SK-N-SH (cell line): ENCODE measurements at regions not wholly inside any gene's neighbourhood (a gene's known extent, or its start where the extent isn't known, plus 50 kb on each side); places are given as distances from the start of the nearest gene placed in this dataset.

Experiments
- CTCF ChIA-PET: fragments of 300-600, 350-600 bp; formaldehyde crosslinking; extraction: SDS; loops from one replicate; lab custom pipeline; 2021; lab: Yijun Ruan, JAX
- POLR2A ChIA-PET: fragments of 350-600 bp; sonication (Branson Sonifier 250); formaldehyde crosslinking; extraction: SDS; loops from one replicate; lab custom pipeline; 2020; ENCODE audit warnings: antibody characterized with exemption, inconsistent platforms; lab: Yijun Ruan, JAX
- DNase-seq: peaks from one replicate; pipeline ENCODE4 v3.0.0; 2012
- H2AFZ ChIP-seq: fragments of 200-600 bp; sonication (generic); 2 replicates; pipeline ENCODE4 v1.8.1; 2016; ENCODE audit warnings: antibody characterized with exemption, mild to moderate bottlenecking, low read depth
- H3F3A ChIP-seq: fragments of 200-600 bp; sonication (generic); replicated peaks from 2 replicates; pipeline ENCODE3; 2016; ENCODE audit warnings: antibody characterized with exemption, mild to moderate bottlenecking; ENCODE audit not compliant: insufficient read depth
- H3K27ac ChIP-seq, 2 experiments: fragments of 200-500 bp in 1 of 2; fragments of 200-600 bp in 1 of 2; sonication (Bioruptor generic) in 1 of 2; sonication (generic), shearing (Covaris generic) in 1 of 2; 2 replicates each; pipeline versions ENCODE4 v1.5.1 to v1.6.1; 2014 to 2016; ENCODE audit warnings: low read depth in 2 of 2, inconsistent platforms in 1 of 2, low read length in 1 of 2, mild to moderate bottlenecking in 1 of 2, mixed read lengths in 1 of 2
- H3K27me3 ChIP-seq: fragments of 200-600 bp; sonication (generic), shearing (Covaris generic); 2 replicates; pipeline ENCODE4 v1.6.1; 2016; ENCODE audit warnings: mixed run types; ENCODE audit not compliant: insufficient read depth
- H3K36me3 ChIP-seq, 2 experiments: fragments of 200-500 bp in 1 of 2; fragments of 200-600 bp in 1 of 2; sonication (Bioruptor generic) in 1 of 2; sonication (generic) in 1 of 2; replicated peaks in 1 of 2; 2 replicates each; pipeline versions ENCODE3 to v1.5.1; 2014 to 2016; ENCODE audit warnings: low read length in 1 of 2, mild to moderate bottlenecking in 1 of 2; ENCODE audit not compliant: insufficient read depth in 2 of 2, control insufficient read depth in 1 of 2
- H3K4me1 ChIP-seq, 2 experiments: fragments of 200-500 bp in 1 of 2; fragments of 200-600 bp in 1 of 2; sonication (Bioruptor generic) in 1 of 2; sonication (generic), shearing (Covaris generic) in 1 of 2; 2 replicates each; pipeline versions ENCODE4 v1.5.1 to v1.6.1; 2014 to 2016; ENCODE audit warnings: low read depth in 1 of 2, low read length in 1 of 2, mixed run types in 1 of 2; ENCODE audit not compliant: insufficient read depth in 2 of 2, control insufficient read depth in 1 of 2
- H3K4me2 ChIP-seq: fragments of 200-600 bp; sonication (generic), shearing (Covaris generic); 2 replicates; pipeline ENCODE4 v1.6.1; 2017; ENCODE audit warnings: mixed run types
- H3K4me3 ChIP-seq, 2 experiments: fragments of 200-500 bp in 1 of 2; fragments of 200-600 bp in 1 of 2; sonication (Bioruptor generic) in 1 of 2; sonication (generic), shearing (Covaris generic) in 1 of 2; 2 replicates each; pipeline versions ENCODE4 v1.5.1 to v1.8.1; 2014 to 2016; ENCODE audit warnings: low read depth in 2 of 2, inconsistent platforms in 1 of 2, low read length in 1 of 2, mild to moderate bottlenecking in 1 of 2, mixed read lengths in 1 of 2, moderate library complexity in 1 of 2
- H3K79me2 ChIP-seq: fragments of 200-600 bp; sonication (generic); 2 replicates; pipeline ENCODE4 v1.8.1; 2017; ENCODE audit warnings: mild to moderate bottlenecking; ENCODE audit not compliant: insufficient read depth
- H3K9ac ChIP-seq: fragments of 200-600 bp; sonication (generic); 2 replicates; pipeline ENCODE4 v1.6.1; 2017; ENCODE audit warnings: mixed run types
- H3K9me2 ChIP-seq: fragments of 200-600 bp; sonication (generic); 2 replicates; pipeline ENCODE4 v1.6.1; 2017; ENCODE audit warnings: mixed run types
- H3K9me3 ChIP-seq: fragments of 200-600 bp; sonication (generic); 2 replicates; pipeline ENCODE4 v1.6.1; 2017; ENCODE audit warnings: mixed run types, mild to moderate bottlenecking, moderate library complexity
- H4K20me1 ChIP-seq: fragments of 200-600 bp; sonication (generic); 2 replicates; pipeline ENCODE4 v1.6.1; 2017; ENCODE audit warnings: mild to moderate bottlenecking, mixed run types; ENCODE audit not compliant: insufficient read depth
- CHD2 ChIP-seq: fragments of 150-350 bp; IDR thresholded peaks from 2 replicates; pipeline ENCODE4 v1.6.1; 2018; ENCODE audit warnings: low read length; ENCODE audit not compliant: partially characterized antibody
- ELF1 ChIP-seq: IDR thresholded peaks from 2 replicates; pipeline ENCODE4 v1.4.0; 2012
- EZH2phosphoT487 ChIP-seq: fragments of 200-600 bp; sonication (generic); IDR thresholded peaks from 2 replicates; pipeline ENCODE4 v1.6.1; 2017; ENCODE audit warnings: low read depth, mixed run types, mild to moderate bottlenecking, antibody characterized with exemption, moderate library complexity, borderline replicate concordance
- FOXJ3 ChIP-seq: sonication (generic); formaldehyde crosslinking; IDR thresholded peaks from 2 replicates; pipeline ENCODE4 v1.5.1; 2020; ENCODE audit warnings: mild to moderate bottlenecking, missing genetic modification reagents
- MEF2A ChIP-seq: IDR thresholded peaks from 2 replicates; pipeline ENCODE4 v1.4.0; 2012; ENCODE audit warnings: low read depth, borderline replicate concordance
- MXI1 ChIP-seq: IDR thresholded peaks from 2 replicates; pipeline ENCODE4 v1.6.1; 2012; ENCODE audit warnings: mild to moderate bottlenecking, low read depth, low read length, improper control_type of control experiment
- NFIC ChIP-seq: IDR thresholded peaks from 2 replicates; pipeline ENCODE4 v1.4.0; 2012; ENCODE audit warnings: borderline replicate concordance
- NRF1 ChIP-seq: IDR thresholded peaks from 2 replicates; pipeline ENCODE4 v1.6.1; 2012; ENCODE audit warnings: low read depth, mild to moderate bottlenecking, low read length
- POLR2AphosphoS5 ChIP-seq: IDR thresholded peaks from 2 replicates; pipeline ENCODE4 v1.6.1; 2012; ENCODE audit warnings: low read depth, low read length
- RXRA ChIP-seq: IDR thresholded peaks from 2 replicates; pipeline ENCODE4 v1.4.0; 2012; ENCODE audit warnings: low read depth, mild to moderate bottlenecking, borderline replicate concordance
- SMC3 ChIP-seq: IDR thresholded peaks from 2 replicates; pipeline ENCODE4 v1.6.1; 2012; ENCODE audit warnings: low read depth, low read length, improper control_type of control experiment
- TEAD4 ChIP-seq: IDR thresholded peaks from 2 replicates; pipeline ENCODE4 v1.4.0; 2012; ENCODE audit warnings: mild to moderate bottlenecking, borderline replicate concordance; ENCODE audit not compliant: insufficient read depth
- YY1 ChIP-seq: IDR thresholded peaks from 2 replicates; pipeline ENCODE4 v1.4.0; 2012; ENCODE audit warnings: low read depth, mild to moderate bottlenecking
- WGBS: methylation state at CpG from one replicate; pipeline ENCODE4 v1.1.6; 2017; ENCODE audit warnings: low lambda C conversion rate; 5-methylcytosine and 5-hydroxymethylcytosine counted together
- TF ChIP-seq, protein P1 (sequence below): IDR thresholded peaks from 2 replicates; pipeline ENCODE4 v1.4.0; 2012; ENCODE audit warnings: low read depth
- TF ChIP-seq, protein P2 (sequence below): fragments of 150-350 bp; IDR thresholded peaks from 2 replicates; pipeline ENCODE4 v1.6.1; 2017; ENCODE audit warnings: antibody characterized with exemption, low read length, low read depth, borderline replicate concordance
- TF ChIP-seq, protein P3 (sequence below): fragments of 200-600 bp; sonication (generic); IDR thresholded peaks from 2 replicates; pipeline ENCODE4 v1.6.1; 2017; ENCODE audit warnings: antibody characterized with exemption, mild to moderate bottlenecking, moderate library complexity
- TF ChIP-seq, protein P4 (sequence below): IDR thresholded peaks from 2 replicates; pipeline ENCODE4; 2012

DNA sequence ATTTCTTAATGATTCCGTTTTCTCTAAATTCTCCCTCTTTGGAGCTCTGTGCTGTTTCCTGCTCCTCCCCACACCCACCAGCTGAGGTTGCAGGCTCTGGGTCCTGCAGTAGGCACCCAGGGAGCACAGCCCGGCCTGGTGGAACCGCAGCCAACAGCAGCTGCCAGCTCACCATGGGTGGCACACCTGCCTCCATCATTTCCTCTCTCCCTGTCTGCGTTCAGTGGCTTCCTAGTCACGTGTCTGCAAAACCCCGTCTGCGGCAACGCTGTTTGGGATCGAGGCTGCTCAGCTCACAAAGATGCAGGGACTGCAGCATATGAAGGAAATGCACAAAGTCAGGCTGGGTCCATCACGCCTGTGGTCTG is 367.8 kb downstream of the IRX2 start:
- no peaks in the 10 kb centered on the region for H3K9me2 ChIP-seq
- no peak overlapping the region for H2AFZ ChIP-seq
- H3K9me3 ChIP-seq = no peaks in the 10 kb centered on the region
- no peaks in the 10 kb centered on the region for H3F3A ChIP-seq
- no peak for TF ChIP-seq SMC3
- TF ChIP-seq, protein P1, sequence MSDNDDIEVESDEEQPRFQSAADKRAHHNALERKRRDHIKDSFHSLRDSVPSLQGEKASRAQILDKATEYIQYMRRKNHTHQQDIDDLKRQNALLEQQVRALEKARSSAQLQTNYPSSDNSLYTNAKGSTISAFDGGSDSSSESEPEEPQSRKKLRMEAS = no peak
- no peak for TF ChIP-seq YY1
- TF ChIP-seq TEAD4 = no peak
- no peak for TF ChIP-seq FOXJ3 (CRISPR knock-in tag)
- TF ChIP-seq, protein P2, sequence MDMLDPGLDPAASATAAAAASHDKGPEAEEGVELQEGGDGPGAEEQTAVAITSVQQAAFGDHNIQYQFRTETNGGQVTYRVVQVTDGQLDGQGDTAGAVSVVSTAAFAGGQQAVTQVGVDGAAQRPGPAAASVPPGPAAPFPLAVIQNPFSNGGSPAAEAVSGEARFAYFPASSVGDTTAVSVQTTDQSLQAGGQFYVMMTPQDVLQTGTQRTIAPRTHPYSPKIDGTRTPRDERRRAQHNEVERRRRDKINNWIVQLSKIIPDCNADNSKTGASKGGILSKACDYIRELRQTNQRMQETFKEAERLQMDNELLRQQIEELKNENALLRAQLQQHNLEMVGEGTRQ = no peak
- TF ChIP-seq ELF1 = no peak
- no peak for TF ChIP-seq POLR2AphosphoS5
- TF ChIP-seq RXRA = no peak
- TF ChIP-seq, protein P3, sequence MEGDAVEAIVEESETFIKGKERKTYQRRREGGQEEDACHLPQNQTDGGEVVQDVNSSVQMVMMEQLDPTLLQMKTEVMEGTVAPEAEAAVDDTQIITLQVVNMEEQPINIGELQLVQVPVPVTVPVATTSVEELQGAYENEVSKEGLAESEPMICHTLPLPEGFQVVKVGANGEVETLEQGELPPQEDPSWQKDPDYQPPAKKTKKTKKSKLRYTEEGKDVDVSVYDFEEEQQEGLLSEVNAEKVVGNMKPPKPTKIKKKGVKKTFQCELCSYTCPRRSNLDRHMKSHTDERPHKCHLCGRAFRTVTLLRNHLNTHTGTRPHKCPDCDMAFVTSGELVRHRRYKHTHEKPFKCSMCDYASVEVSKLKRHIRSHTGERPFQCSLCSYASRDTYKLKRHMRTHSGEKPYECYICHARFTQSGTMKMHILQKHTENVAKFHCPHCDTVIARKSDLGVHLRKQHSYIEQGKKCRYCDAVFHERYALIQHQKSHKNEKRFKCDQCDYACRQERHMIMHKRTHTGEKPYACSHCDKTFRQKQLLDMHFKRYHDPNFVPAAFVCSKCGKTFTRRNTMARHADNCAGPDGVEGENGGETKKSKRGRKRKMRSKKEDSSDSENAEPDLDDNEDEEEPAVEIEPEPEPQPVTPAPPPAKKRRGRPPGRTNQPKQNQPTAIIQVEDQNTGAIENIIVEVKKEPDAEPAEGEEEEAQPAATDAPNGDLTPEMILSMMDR = no peak
- TF ChIP-seq CHD2 = no peak
- H3K27me3 ChIP-seq = peaks cover 53% of the 10 kb centered on the region
- POLR2A ChIA-PET = no interaction called here
- no peaks in the 10 kb centered on the region for H3K4me1 ChIP-seq
- no peak overlapping the region for H3K9ac ChIP-seq
- CTCF ChIA-PET = no interaction called here
- 0% methylated on average over 8 of the region's 10 CpGs for WGBS
- DNase-seq = no peak
- H3K27ac ChIP-seq = no peak overlapping the region
- no peaks in the 10 kb centered on the region for H3K79me2 ChIP-seq
- no peaks in the 10 kb centered on the region for H3K36me3 ChIP-seq
- no peaks in the 10 kb centered on the region for H4K20me1 ChIP-seq
- H3K4me2 ChIP-seq = no peak overlapping the region
- H3K4me3 ChIP-seq = no peak overlapping the region

DNA sequence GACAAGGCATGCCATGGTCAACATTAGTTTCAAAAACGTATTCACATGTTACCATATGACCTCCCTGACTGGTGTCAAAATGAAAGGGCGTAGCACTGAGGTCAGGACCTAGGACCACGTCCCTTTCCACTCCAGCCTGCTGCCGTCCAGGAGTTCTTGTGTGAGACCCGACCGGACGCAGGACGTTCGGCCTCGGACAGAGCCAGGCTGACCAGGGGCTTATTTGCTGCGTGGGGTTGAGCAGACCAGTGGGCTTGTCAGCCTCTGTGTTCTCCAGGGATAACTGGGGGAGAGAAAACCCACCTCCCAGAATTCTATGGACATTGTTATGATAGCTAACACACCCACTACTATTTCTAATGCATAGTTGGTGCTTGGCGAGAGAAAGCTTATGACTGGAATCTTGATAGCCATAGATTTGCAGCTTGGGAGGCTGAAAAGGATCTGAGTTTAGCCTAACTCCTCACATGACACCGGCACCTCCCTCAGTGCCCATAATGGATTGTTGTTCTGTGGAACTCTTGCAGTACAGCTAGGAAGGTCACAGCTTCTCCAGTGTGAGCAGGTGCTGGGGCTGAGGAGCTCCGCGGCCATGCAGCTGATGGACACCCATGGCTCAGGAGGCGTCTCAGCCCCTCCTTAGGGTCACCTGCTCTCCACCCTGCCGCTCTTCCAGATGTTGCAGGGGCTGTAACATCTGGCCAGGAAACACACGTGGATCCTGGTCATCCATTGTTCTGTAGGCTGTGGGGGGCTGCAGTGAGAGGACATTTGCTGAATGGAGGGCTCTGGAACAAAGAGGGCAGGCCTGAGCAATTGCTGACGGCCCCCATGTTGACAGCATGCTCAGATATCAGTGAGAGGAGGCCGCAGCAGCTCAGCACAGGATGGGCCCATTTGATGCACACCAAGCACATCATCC is 368.4 kb downstream of the IRX2 start:
- Histone ChIP-seq H3K27me3 (peaks cover 47% of the 10 kb centered on the region), H3K9me2 (no peaks in the 10 kb centered on the region), H3K36me3 (no peaks in the 10 kb centered on the region), H3K4me3 (no peak overlapping the region), H3F3A (no peaks in the 10 kb centered on the region), H3K9me3 (no peaks in the 10 kb centered on the region), H4K20me1 (no peaks in the 10 kb centered on the region), H3K4me1 (no peaks in the 10 kb centered on the region), H3K4me2 (no peak overlapping the region), H3K27ac (no peak overlapping the region), H3K79me2 (no peaks in the 10 kb centered on the region), H2AFZ (no peak overlapping the region), H3K9ac (no peak overlapping the region)
- ChIA-PET CTCF (no interaction called here), POLR2A (no interaction called here)
- TF ChIP-seq NFIC (no peak), MEF2A (no peak), ELF1 (no peak), MXI1 (no peak), YY1 (no peak), FOXJ3 (CRISPR knock-in tag) (no peak), NRF1 (no peak), EZH2phosphoT487 (no peak)
- TF ChIP-seq, protein P2 = no peak
- TF ChIP-seq, protein P4, sequence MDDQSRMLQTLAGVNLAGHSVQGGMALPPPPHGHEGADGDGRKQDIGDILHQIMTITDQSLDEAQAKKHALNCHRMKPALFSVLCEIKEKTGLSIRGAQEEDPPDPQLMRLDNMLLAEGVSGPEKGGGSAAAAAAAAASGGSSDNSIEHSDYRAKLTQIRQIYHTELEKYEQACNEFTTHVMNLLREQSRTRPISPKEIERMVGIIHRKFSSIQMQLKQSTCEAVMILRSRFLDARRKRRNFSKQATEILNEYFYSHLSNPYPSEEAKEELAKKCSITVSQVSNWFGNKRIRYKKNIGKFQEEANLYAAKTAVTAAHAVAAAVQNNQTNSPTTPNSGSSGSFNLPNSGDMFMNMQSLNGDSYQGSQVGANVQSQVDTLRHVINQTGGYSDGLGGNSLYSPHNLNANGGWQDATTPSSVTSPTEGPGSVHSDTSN = no peak
- TF ChIP-seq, protein P1 = no peak
- TF ChIP-seq, protein P3 = no peak
- 0% methylated on average over 8 of the region's 20 CpGs for WGBS
- no peak for DNase-seq
